T follicular helper cell (primary cell): ENCODE measurements at regions not wholly inside any gene's neighbourhood (a gene's known extent, or its start where the extent isn't known, plus 50 kb on each side); places are given as distances from the start of the nearest gene placed in this dataset.
A peak's percentile ranks its signal among the peaks of the same experiment; 100 is the strongest.
"Not testable (repeated sequence)": the region's sequence is repeated elsewhere in the genome, so short reads cannot be mapped to it uniquely, and the experiment has no call there.

Source experiments
- DNase-seq: peaks from one replicate; pipeline ENCODE4 v3.0.0-alpha.2; 2020; ENCODE audit warnings: low read depth

DNA sequence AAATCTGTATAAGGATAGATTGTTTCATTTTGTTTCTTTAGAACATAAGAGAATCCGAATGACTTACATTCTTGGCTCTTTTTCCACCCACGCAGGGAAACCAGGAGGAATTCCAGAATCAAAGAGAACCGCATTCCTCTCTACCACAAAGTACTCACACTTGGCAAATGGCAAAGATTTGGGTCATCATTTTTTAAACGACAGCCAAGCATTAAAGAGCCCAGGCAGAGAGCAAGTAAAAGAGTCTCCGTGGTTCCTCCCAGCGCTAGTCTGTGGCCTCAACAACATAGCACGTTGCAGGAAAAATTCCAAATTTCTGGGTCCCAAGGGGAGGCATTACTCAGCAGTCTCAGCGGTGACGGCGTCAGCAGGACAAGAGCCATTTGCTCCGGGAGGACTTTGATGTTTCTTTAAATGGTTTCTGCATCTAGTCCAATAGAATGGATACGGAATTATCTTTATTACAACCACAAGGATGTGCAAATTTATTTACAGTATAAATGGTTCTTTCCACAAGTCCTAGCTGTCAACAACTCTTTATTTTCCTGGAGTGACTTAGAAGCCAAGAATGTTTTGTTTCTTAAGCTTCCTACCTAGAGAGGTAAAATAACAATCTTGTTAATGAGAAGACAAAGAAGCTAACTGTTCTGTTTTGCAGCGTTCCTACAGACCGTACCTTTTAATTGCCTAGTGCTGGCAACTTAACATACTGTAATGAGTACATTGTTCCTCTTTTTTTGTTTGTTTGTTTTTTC lies 232.5 kb downstream of the SKIDA1 start:
- DNase-seq, result no peak

DNA sequence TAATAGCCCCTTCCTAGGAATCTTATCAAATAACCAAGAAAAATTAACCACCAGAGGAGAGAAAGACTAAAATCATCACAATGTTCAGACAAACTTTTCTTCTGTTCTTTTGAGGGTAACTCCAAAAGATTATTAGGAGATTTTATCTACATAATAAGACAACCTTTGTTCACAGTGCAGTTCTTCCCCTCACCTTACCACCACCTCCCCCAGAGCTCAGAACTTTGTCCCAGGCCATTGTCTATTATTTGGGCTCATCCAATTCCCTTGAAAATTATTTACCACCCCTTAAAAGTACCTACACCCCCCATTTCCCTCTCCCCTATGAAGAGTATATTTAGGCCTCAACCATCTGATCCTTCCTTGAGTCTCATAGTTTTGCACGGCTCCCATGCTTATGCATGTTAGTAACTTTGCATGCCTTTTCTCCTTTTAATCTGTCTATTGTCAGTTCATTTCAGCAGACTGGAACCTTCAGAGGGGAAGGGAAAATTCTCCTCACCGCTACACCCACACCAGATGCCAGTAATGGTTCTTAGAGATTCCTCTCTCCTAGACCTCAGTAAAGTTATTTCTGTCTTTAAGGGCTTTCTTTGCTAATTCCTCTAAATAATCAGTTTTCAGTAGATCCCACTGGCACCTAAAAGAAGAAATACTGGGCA lies 234.9 kb downstream of the SKIDA1 start:
- no peak for DNase-seq

DNA sequence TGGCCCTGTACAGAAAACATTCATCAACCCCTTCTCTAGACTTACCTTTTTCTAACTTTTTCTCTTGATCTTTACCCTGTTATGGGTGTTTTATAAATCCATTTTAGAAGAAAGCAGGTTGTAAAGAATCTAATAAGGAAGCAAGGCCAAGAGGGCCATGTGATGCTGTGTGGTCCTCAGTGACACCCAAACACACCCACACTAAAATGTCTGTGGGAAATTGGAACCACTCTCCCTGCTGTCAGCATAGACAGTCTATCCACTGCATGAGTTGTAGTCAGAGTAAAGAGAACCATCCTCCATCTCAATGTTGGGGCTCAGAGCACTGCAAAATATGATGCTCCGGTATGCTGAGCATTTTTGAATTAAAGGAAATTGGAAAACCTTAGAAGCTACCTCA lies 235.5 kb downstream of the SKIDA1 start:
- DNase-seq, result no peak

DNA sequence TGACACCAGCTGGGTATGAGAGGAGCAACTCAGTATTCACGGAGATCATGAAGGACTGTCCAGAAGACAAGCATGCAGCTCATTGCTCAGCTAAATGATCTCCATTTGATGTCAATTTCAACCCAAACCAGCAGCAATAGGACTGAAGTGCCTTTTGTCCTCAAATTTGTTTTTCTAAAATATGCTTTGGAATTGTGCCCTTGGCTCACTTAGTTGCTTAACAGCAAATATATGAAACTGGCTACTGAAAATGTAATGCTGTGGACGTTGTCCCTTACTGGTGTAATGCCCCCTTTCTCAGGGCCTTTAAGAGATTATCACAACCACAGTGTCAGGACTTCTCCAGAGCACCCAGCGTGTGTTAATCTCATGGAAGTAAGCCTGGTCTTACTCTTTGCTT lies 236.2 kb downstream of the SKIDA1 start:
- DNase-seq, result no peak

DNA sequence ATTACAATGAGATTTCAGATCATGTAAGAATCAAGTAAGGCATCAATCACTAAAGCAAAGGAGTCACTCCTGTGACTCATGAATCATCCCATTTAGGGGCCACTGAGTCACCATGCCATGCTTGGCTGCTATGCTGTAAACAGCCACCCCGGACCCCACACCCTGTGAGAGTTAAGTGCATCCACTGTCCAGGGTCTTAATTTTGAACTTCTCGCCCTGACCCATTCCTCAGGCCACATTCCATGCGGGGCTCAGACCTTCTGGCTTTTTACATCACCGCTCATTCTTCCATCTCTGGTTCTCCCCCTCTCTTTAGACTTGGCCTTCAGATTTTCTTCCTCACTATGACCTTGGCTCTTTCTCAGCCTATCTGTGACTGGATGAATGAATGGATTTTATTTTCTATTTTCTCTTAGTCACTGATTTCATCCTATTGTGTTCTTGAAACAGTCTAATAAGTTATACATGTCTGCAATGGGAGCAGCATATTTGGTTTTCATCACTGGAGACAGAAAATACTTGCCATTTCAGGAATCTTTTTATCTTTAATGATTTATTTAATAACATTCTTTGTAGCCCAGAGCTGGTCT lies 239.6 kb downstream of the SKIDA1 start:
- DNase-seq, result no peak

DNA sequence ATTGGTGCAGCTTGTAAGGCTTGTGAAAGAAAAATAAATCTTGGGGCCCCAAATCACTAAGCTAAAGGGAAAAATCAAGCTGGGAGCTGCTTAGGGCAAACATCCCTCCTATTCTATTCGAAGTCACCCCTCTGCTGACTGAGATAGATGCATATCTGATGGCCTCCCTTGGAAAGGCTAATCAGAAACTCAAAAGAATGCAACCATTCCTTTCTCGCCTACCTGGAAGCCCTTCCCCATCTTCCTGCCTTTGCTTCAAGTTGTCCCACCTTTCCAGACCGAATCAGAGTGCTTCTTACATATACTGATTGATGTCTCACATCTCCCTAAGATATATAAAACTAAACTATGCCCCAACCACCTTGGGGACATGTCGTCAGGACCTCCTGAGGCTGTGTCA lies 240.3 kb downstream of the SKIDA1 start:
- DNase-seq, result no peak

DNA sequence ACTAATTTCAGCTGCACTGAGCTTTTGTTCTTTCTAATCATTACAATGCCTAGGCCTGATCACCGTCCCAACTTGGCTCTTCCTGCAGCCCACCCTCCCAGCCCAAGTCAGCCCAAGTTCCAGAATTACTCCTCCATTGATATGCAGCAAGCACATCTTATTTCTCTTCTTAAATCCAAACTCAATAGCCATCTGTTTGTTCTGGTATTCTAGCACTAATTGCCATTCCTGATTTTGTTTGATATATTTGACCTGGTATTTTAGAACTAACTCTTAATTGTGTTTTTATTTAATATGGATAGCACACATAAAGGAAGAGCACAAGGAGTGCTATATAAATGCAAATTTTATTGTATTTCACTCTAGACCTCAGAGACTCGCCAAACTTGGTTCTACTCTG lies 241.2 kb downstream of the SKIDA1 start:
- no peak for DNase-seq

DNA sequence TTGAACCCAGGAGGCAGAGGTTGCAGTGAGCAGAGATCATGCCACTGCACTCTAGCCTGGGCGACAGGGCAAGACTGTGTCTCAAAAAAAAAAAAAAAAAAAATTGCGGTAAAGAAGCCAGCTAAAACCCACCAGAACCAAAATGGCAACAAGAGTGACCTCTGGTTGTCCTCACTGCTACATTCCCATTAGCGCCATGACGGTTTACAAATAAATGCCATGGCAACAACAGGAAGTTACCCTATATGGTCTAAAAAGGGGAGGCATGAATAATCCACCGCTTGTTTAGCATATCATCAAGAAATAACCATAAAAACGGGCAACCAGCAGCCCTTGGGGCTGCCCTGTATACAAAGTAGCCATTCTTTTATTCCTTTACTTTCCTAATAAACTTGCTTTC lies 242.4 kb downstream of the SKIDA1 start:
- not testable (repeated sequence) for DNase-seq

DNA sequence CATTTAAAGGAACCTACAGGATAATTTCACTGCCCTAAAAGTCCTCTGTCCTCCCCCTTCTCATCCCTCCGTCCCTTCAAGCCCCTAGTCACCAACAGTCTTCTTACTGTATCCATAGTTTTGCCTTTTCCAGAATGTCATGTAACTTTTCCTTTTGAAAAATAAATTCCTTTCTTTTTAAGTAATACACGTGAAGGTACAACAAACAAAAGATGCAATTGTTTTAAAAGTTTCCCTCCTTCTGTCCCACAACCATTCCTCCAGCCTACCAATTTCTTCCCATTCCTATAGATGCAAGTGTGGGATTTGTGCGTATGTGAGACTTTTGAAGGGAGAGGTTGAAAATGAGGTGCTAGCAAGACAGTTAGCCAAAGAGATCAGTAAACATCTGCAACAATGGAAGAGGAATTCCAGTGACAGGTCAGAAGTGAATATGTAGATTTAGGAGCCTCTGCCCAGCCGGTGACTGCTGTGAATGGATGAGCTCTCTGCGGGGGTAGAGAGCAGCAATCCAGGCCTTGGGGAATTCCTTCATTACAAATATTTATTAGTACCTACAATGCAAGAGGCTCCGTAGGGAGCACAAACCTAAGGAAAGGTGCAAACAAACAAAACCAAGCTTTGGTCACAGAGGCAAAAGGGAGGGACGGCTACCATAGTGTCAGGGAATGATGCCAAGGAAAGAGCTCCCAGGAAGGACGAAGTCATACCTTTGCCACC lies 243.6 kb downstream of the SKIDA1 start:
- no peak for DNase-seq

DNA sequence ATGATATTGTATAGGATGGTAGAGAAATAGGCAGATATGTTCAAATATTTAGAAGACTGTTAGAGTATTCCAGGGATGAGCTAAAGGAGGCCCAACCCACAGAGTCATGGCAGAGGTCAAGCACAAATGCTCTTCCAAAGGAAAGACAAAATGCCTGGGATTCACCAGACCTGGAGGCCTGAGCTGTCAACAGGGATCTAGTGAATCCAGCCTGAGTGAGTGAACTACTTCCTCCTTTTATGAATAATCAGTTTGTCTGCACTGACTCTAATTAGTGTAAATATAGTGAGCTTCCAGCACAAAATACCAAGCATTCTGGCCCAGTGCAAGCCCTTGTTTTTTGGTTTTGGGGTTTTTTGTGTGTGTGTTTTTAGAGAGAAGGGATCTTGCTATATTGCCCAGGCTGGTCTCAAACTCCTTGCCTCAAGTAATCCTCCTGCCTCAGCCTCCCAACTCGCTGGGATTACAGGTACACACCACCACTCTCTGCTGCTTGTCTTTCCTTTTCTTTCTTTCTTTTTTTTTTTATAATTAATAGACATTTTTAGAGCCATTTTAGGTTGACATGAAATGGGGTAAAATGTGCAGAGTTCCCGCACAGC lies 244.4 kb downstream of the SKIDA1 start:
- no peak for DNase-seq

DNA sequence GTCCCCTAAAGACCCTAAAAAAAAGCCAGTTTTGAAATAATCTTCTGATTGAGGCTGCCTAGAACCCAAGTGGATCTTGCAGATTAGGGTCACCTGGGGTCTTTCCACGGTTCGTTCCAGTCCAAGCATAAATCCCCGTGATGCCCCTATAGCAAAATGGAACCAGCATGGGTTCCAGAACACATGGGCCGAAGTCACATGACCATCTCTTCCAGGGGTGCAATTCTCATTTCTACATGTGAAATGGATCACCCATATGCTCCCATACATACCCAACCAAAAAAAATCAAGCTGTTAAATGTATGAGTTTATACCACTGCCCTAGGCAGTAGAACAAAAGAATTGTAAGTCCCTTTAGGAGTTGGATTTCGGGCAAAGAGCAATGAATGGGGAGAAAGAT lies 245.4 kb downstream of the SKIDA1 start:
- no peak for DNase-seq

DNA sequence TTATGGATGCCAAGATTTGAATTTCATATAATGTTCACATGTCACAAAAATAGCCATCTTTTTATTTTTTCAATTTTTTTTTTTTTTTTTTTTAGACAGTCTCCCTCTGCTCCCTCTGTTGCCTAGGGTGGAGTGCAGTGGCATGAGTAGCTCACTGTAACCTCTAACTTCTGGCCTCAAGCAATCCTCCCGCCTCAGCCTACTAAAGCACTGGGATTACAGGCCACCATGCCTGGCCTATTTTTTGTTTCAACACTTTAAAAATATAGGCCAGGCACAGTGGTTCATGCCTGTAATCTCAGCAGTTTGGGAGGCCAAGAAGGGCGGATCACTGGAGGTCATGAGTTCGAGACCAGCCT lies 246.3 kb downstream of the SKIDA1 start:
- DNase-seq, result no peak

DNA sequence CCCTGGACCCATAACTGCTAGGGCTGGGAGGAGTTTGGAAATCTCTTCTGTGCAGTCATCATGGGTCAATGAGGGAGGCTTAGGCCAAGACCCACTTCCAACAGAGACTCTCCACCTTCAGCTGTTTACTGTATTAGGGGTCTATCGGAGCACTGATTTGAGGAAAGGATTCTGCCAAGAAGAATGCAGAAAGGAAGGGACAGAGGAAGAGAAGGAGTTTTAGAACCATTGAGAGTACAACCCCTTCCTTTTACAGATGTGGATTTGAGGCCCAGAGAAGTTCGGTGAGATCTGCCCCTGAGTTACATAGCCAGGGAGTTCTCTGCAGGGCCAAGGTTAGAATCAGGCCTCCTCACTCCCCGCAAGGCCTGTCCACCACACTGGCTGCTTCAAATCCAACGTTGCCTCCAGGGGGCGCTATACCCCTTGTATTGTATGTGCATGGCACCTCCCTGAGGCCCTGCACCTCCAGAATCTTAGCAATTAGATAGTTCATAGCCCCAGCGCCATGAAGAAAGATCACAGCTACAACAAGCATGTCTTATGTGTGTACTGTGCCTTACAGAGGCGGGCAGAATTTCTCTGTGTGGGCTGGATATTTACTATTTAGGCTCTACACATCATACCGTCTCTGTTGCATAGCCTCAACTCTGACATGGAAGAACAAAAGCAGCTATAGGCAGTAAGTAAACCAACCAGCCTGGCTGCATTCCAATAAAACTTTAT lies 246.8 kb downstream of the SKIDA1 start:
- DNase-seq, result peak; percentile 34

DNA sequence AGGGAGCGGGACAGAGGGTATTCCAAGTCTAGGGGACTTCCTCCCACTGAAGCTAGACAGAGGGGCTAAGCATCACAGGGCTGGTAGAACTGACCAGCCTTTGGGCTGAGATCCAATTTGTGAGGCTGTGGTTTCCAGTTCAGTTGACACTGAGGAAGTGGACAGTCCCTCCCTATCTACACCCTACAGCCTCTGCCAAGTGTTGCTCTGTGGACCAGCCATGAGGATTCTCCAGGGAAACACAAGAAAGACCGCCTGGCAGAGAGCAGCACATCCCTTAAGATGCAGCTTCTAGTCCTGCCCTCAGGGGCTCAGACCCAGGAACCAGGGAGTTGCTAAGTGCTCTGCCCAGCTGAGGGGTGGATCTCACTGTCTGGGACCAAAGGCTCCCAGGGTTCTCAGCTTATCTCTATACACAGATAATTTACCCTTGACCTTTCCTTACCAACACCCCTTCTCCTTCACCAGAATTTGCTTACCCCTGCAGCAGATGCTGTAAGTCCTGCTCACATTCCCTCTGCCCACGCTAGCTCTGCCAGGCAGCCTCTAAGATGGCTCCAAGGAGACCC lies 252.0 kb downstream of the SKIDA1 start:
- DNase-seq, result no peak

DNA sequence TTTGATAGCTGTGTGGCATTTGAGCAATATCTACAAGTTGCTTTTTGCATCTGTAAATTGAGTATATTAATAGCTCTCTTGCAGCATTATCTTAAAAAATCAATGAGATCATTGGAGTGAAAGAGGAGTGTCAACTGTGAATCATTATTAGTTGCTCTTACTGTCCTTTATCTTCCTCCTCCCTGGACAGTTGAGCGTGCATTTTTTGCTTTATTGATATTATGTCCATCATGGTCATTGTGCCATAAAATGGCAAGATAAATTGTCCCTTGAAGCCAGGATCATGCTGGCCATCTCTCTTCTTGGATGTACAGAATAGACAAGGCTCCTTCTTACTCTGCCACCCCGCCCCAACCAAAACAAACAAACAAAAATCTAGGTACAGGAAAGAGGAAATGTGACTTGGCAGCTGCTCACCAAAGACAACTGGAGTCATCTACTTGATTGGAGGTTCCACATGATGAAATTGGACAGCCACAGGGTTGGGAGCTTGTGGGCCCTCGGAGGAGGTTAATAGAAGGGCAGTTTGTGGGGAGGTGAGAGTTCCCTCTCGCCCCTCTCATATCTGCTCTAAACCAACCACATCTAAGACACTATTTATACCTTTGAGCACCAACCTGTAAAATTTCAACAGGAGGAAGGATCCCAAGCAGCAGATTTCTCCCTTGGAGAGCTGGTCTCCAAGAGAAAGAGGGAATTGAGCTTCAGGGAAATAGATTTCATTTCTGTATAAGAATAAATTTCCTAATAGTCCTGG lies 252.7 kb downstream of the SKIDA1 start:
- no peak for DNase-seq

DNA sequence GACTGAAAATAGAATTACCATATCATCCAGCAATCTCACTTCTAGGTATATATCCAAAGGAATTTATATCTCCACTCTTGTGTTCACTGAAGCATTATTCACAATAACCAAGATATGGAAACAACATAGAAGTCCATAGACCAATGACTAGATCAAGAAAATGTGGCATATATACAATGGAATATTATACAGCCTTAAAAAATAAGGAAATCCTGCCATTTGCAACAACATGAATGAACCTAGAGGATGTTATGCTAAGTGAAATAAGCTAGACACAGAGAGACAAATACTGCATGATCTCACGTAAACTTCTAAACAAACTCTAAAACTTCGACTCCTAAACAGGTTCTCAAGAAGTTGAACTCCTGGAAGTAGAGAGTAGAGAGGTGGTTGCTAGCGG lies 254.5 kb downstream of the SKIDA1 start:
- no peak for DNase-seq

DNA sequence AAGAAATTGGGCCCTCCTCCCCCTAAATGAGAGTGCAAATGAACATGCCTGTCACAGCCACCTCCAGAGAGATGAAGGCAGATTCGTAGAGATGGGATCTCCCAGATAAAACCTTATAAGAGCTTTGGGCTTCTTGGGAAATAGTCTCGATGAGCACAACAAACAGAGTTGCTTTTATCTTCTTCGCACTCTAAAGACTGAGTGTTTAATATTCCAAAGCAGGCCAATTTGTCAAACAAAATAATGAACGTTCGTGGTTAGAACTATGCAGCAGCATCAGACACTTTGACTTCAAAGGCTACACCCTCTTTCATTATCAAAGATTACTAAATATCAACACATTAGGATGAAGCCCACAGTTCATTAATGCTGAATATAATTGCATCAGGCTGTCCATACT lies 256.2 kb downstream of the SKIDA1 start:
- no peak for DNase-seq

DNA sequence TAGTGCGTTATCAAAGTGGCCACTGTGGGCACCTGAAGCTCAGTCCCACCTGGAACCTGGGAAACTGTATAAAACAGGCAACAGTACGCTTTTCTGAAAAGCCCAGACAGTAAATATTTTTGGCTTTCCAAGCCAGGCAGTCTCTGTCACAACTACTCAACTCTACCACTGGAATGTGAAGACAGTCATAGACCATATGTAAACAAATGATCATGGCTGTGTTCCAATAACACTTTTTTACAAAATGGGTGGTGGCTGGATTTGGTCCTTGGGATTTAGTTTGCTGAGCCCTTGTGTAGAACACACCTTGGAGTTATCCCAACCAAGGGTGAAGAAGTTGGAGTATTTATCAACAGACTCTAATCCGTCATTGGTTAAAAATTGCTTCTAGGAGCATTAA lies 259.9 kb downstream of the SKIDA1 start:
- no peak for DNase-seq

DNA sequence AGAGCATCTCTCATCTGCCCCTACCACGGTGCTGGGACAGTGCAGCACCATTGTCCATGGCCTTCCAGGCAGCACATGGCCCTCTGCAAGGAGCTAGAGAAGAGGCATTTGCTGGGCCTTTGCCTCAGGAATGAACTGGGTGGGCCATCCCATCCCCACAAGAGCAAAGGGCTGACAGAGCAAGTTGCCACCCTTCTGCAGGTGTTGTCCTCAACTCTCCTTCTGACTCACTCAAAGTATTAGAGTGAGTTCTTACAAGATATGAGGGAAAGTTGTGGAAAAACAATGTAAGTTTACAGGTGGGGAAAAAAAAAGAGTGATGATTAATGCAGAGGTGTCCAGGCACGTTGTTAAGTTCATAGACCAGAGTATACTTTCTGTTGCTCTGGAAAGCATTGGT lies 261.2 kb downstream of the SKIDA1 start:
- DNase-seq, result no peak

DNA sequence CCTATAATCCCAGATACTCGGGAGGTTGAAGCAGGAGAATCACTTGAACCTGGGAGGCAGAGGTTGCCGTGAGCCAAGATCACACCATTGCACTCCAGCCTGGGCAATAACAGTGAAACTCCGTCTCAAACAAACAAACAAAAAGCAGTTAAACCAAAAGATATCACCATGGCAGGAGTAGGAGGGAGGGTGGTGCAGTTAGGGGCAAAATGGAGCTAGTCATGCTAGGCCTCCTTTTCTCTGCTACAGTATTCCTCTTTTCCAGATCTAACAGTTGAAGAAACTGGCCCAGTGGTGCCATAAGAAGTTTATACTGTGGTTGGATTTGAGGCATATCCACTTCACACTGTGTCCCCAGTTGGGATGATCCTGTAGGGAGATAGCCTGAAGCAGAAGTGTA lies 261.6 kb downstream of the SKIDA1 start:
- DNase-seq, result no peak
